ENCODE measurements at regions not wholly inside any gene's neighbourhood (a gene's known extent, or its start where the extent isn't known, plus 50 kb on each side); places are given as distances from the start of the nearest gene placed in this dataset.
"Not testable (repeated sequence)": the region's sequence is repeated elsewhere in the genome, so short reads cannot be mapped to it uniquely, and the experiment has no call there.

- H3K4me3 ChIP-seq; DNase-seq; H3K4me1 ChIP-seq; intact Hi-C loops (cut with DNase I); H3K9me3 ChIP-seq; H3K27me3 ChIP-seq; H3K27ac ChIP-seq; H3K36me3 ChIP-seq: not testable (repeated sequence)
- 20 to 38% methylated on average over 34 to 36 of the region's 70 CpGs for WGBS, 2 donors
- ATAC-seq: peak; percentile 92 to 96 (median 92)
Observed at GRCh38 chr17:21770466-21771446, 78.4 kb downstream of the KCNJ18 start.

GRCh38 chr17:21772321-21772720, 80.0 kb downstream of the KCNJ18 start:
- Histone ChIP-seq H3K9me3 (no peaks in the 10 kb centered on the region), H3K27me3 (peaks cover 0 to 7% (median 0%) of the 10 kb centered on the region in 7 donors), H3K4me3 (no peak overlapping the region), H3K27ac (no peak overlapping the region), H3K36me3 (no peaks in the 10 kb centered on the region), H3K4me1 (no peaks in the 10 kb centered on the region)
- TF ChIP-seq, protein P1, sequence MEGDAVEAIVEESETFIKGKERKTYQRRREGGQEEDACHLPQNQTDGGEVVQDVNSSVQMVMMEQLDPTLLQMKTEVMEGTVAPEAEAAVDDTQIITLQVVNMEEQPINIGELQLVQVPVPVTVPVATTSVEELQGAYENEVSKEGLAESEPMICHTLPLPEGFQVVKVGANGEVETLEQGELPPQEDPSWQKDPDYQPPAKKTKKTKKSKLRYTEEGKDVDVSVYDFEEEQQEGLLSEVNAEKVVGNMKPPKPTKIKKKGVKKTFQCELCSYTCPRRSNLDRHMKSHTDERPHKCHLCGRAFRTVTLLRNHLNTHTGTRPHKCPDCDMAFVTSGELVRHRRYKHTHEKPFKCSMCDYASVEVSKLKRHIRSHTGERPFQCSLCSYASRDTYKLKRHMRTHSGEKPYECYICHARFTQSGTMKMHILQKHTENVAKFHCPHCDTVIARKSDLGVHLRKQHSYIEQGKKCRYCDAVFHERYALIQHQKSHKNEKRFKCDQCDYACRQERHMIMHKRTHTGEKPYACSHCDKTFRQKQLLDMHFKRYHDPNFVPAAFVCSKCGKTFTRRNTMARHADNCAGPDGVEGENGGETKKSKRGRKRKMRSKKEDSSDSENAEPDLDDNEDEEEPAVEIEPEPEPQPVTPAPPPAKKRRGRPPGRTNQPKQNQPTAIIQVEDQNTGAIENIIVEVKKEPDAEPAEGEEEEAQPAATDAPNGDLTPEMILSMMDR (IDR thresholded peaks at IDR 0.05): no peak
- DNase-seq (no peak), ATAC-seq (no peak)
- WGBS, 2 donors: 65 to 66% methylated on average over 4 of the region's 4 CpGs
- intact Hi-C loops (cut with DNase I): no loop called here

GRCh38 chr17:21772991-21773713, 80.8 kb downstream of the KCNJ18 start:
- WGBS, 2 donors: 88 to 89% methylated on average over 15 of the region's 15 CpGs
- H3K36me3 ChIP-seq; H3K4me3 ChIP-seq; intact Hi-C loops (cut with DNase I); H3K4me1 ChIP-seq; DNase-seq; H3K9me3 ChIP-seq; ATAC-seq; H3K27me3 ChIP-seq; H3K27ac ChIP-seq: not testable (repeated sequence)

GRCh38 chr17:21774263-21774662, 81.9 kb downstream of the KCNJ18 start:
- Histone ChIP-seq H3K27ac (no peak overlapping the region), H3K4me1 (no peaks in the 10 kb centered on the region), H3K36me3 (no peaks in the 10 kb centered on the region), H3K4me3 (no peak overlapping the region), H3K9me3 (peaks cover 0 to 5% (median 0%) of the 10 kb centered on the region in 11 donors), H3K27me3 (peaks cover 0 to 7% (median 0%) of the 10 kb centered on the region in 7 donors)
- ATAC-seq: no peak
- intact Hi-C loops (cut with DNase I): no loop called here
- TF ChIP-seq, protein P1 (IDR thresholded peaks at IDR 0.05): no peak
- 76% methylated on average over 7 of the region's 7 CpGs for WGBS, 2 donors
- DNase-seq: no peak

DNA sequence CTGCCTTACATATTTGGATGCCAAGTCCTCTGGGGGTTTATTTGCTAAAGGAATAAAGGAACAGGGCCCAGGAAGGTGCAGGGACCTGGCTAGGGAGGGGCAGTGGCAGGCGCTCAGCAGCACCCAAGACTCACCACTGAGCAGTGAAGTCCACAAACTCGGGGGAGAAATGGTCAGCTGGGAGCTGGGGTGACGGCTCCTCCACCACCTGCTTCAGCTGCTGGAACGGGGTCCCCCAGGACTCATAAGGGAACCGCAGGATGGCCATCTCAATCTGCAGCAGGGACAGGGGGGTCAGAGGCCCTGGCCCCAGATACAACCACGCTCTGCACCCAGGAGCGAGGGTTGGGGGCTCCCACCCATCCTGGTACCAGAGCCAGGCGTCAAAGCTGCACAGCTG, 83.2 kb downstream of the KCNJ18 start:
- H3K36me3 ChIP-seq; ATAC-seq; H3K4me3 ChIP-seq; intact Hi-C loops (cut with DNase I); DNase-seq; H3K4me1 ChIP-seq; H3K9me3 ChIP-seq; H3K27ac ChIP-seq; H3K27me3 ChIP-seq: not testable (repeated sequence)
- WGBS, 2 donors: 60 to 73% methylated on average over 8 of the region's 8 CpGs

GRCh38 chr17:21776921-21777320, 84.6 kb downstream of the KCNJ18 start:
- intact Hi-C loops (cut with DNase I); ATAC-seq; H3K4me3 ChIP-seq; H3K36me3 ChIP-seq; H3K4me1 ChIP-seq; H3K9me3 ChIP-seq; H3K27me3 ChIP-seq; H3K27ac ChIP-seq; DNase-seq: not testable (repeated sequence)
- 79% methylated on average over 7 to 9 of the region's 12 CpGs for WGBS, 2 donors

- H3K4me3 ChIP-seq; H3K4me1 ChIP-seq; H3K27me3 ChIP-seq; DNase-seq; H3K27ac ChIP-seq; H3K36me3 ChIP-seq; H3K9me3 ChIP-seq; ATAC-seq; intact Hi-C loops (cut with DNase I): not testable (repeated sequence)
- 69 to 79% methylated on average over 2 of the region's 2 CpGs for WGBS, 2 donors
Observed at GRCh38 chr17:21778866-21779265, 86.5 kb downstream of the KCNJ18 start.

DNA sequence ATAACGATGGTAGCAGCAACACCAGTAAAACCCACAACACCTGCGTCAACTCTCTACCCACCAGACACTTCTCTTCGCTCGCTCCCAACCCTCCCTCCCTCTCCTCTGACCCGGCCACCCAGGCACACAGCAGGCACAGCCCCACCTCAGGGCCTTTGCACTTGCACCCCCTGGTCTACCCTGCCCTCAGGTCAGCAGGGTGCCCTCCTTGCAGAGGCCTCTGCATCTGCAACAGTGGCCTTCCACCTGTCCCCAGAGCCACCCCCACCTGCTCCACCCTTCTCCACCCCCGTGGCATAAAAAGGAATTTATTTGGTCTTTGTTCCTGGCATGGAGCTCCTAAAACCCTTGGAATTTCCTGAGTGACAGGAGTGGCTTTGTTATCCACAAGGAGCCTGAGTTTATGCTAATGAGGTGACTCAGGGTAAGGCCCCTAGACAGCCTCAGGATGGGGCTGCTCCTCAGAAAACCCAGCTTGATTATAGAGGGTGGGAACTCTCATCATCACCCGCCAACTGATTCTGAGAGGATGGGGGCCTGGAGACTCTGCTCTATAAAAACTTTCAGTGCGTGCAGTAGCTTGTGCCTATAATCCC, 88.1 kb downstream of the KCNJ18 start:
- H3K4me1 ChIP-seq; H3K36me3 ChIP-seq; DNase-seq; H3K9me3 ChIP-seq; H3K4me3 ChIP-seq; H3K27me3 ChIP-seq; H3K27ac ChIP-seq; intact Hi-C loops (cut with DNase I): not testable (repeated sequence)
- ATAC-seq: peak in 1 of 8 donors; percentile 27
- 73 to 76% methylated on average over 4 to 7 of the region's 8 CpGs for WGBS, 2 donors
